ENCODE measurements at regions not wholly inside any gene's neighbourhood (a gene's known extent, or its start where the extent isn't known, plus 50 kb on each side); places are given as distances from the start of the nearest gene placed in this dataset.
"Not testable (repeated sequence)": the region's sequence is repeated elsewhere in the genome, so short reads cannot be mapped to it uniquely, and the experiment has no call there.

DNA sequence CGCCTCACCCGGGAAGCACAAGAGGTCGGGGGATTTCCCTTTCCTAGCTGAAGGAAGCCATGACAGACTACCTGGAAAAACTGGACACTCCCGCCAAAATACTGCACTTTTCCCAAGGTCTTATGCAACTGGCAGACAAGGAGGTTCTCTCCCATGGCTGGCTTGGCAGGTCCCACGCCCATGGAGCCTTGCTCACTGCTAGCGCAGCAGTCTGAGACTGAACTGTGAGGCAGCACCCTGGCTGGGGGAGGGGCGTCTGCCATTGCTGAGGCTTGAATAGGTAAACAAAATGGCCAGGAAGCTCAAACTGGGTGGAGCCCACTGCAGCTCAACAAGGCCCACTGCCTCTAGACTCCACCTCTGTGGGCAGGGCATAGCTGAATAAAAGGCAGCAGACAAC is 92.1 kb downstream of the C4BPA start:
- H2BK5ac ChIP-seq (ENCODE audit: low read depth, low read length, poor library complexity, severe bottlenecking); H3K27me3 ChIP-seq (ENCODE audit: control insufficient read depth in 1 of 2, insufficient read depth in 1 of 2, low read length in 2 of 2); H2BK15ac ChIP-seq (ENCODE audit: low read depth, poor library complexity, severe bottlenecking); H4K91ac ChIP-seq (ENCODE audit: low read length); H2AFZ ChIP-seq (ENCODE audit: low read depth, low read length); H2AK5ac ChIP-seq (ENCODE audit: low read length, severe bottlenecking); H3K4ac ChIP-seq (ENCODE audit: low read depth in 1 of 2, low read length in 2 of 2); H3K23ac ChIP-seq (ENCODE audit: low read length in 2 of 2); H3K4me2 ChIP-seq (ENCODE audit: low read length, poor library complexity, severe bottlenecking); H2BK12ac ChIP-seq (ENCODE audit: low read length in 2 of 2); H3K18ac ChIP-seq (ENCODE audit: low read depth in 1 of 2, low read length in 2 of 2); H3K9ac ChIP-seq (ENCODE audit: low read length); DNase-seq; H4K8ac ChIP-seq (ENCODE audit: low read length); H3K36me3 ChIP-seq (ENCODE audit: control insufficient read depth in 1 of 2, insufficient read depth in 2 of 2, low read depth in 1 of 2, low read length in 2 of 2); H2BK120ac ChIP-seq (ENCODE audit: low read depth, low read length); H3K14ac ChIP-seq (ENCODE audit: low read length in 2 of 2); H3K4me1 ChIP-seq (ENCODE audit: control insufficient read depth, insufficient read depth, low read depth, low read length); H3K79me1 ChIP-seq (replicated peaks; ENCODE audit: low read length, poor library complexity, severe bottlenecking); H3K9me3 ChIP-seq (ENCODE audit: control insufficient read depth, low read length); H3K27ac ChIP-seq (ENCODE audit: low read length, poor library complexity, severe bottlenecking); H3K4me3 ChIP-seq (ENCODE audit: insufficient read depth in 1 of 2, low read depth in 1 of 2, low read length in 2 of 2): not testable (repeated sequence)
- 85% methylated on average over 7 of the region's 7 CpGs for WGBS

GRCh38 chr1:207201534-207201933 is 97.5 kb downstream of the C4BPA start:
- not testable (repeated sequence) for H3K18ac ChIP-seq (ENCODE audit: low read depth in 1 of 2, low read length in 2 of 2); H2AK5ac ChIP-seq (ENCODE audit: low read length, severe bottlenecking); H4K91ac ChIP-seq (ENCODE audit: low read length); H3K9ac ChIP-seq (ENCODE audit: low read length); H3K79me1 ChIP-seq (replicated peaks; ENCODE audit: low read length, poor library complexity, severe bottlenecking); DNase-seq; H2BK5ac ChIP-seq (ENCODE audit: low read depth, low read length, poor library complexity, severe bottlenecking); H3K27me3 ChIP-seq (ENCODE audit: control insufficient read depth in 1 of 2, insufficient read depth in 1 of 2, low read length in 2 of 2); H2AFZ ChIP-seq (ENCODE audit: low read depth, low read length); H3K4ac ChIP-seq (ENCODE audit: low read depth in 1 of 2, low read length in 2 of 2); H4K8ac ChIP-seq (ENCODE audit: low read length); H3K4me2 ChIP-seq (ENCODE audit: low read length, poor library complexity, severe bottlenecking); H3K14ac ChIP-seq (ENCODE audit: low read length in 2 of 2); H3K36me3 ChIP-seq (ENCODE audit: control insufficient read depth in 1 of 2, insufficient read depth in 2 of 2, low read depth in 1 of 2, low read length in 2 of 2); H2BK15ac ChIP-seq (ENCODE audit: low read depth, poor library complexity, severe bottlenecking); H3K9me3 ChIP-seq (ENCODE audit: control insufficient read depth, low read length); H2BK12ac ChIP-seq (ENCODE audit: low read length in 2 of 2); H2BK120ac ChIP-seq (ENCODE audit: low read depth, low read length); H3K4me3 ChIP-seq (ENCODE audit: insufficient read depth in 1 of 2, low read depth in 1 of 2, low read length in 2 of 2); H3K23ac ChIP-seq (ENCODE audit: low read length in 2 of 2); H3K4me1 ChIP-seq (ENCODE audit: control insufficient read depth, insufficient read depth, low read depth, low read length); H3K27ac ChIP-seq (ENCODE audit: low read length, poor library complexity, severe bottlenecking)
- WGBS = 90% methylated on average over 2 of the region's 3 CpGs

DNA sequence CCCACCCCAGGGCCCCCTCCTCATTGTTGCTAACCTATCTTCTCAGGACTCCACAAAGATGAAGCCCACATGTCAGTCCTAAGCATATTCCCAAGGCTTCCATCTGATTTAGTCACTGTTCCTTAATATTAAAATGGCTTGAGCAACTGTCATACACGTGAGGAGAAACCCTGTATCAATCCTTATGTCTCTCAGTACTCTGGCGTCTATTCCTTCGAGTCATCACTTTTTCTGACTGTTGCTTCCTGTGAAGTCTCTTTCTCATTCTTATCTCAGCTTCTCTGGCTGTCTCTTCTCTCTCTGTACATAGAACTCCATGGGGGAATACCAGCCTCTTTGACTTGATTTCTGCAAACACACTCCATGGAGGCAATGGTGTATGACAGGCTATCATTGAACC is 98.4 kb downstream of the C4BPA start:
- H3K23ac ChIP-seq (ENCODE audit: low read length in 2 of 2) = no peak overlapping the region
- no peak overlapping the region for H3K9ac ChIP-seq (ENCODE audit: low read length)
- no peak for DNase-seq
- H3K36me3 ChIP-seq (ENCODE audit: control insufficient read depth in 1 of 2, insufficient read depth in 2 of 2, low read depth in 1 of 2, low read length in 2 of 2) = no peaks in the 10 kb centered on the region
- H3K18ac ChIP-seq (ENCODE audit: low read depth in 1 of 2, low read length in 2 of 2) = no peak overlapping the region
- H3K9me3 ChIP-seq (ENCODE audit: control insufficient read depth, low read length) = peaks cover 5% of the 10 kb centered on the region
- no peaks in the 10 kb centered on the region for H3K4me1 ChIP-seq (ENCODE audit: control insufficient read depth, insufficient read depth, low read depth, low read length)
- H2AFZ ChIP-seq (ENCODE audit: low read depth, low read length) = no peak overlapping the region
- H2AK5ac ChIP-seq (ENCODE audit: low read length, severe bottlenecking) = no peak overlapping the region
- 74% methylated on average over 3 of the region's 3 CpGs for WGBS
- no peak overlapping the region for H2BK12ac ChIP-seq (ENCODE audit: low read length in 2 of 2)
- H4K91ac ChIP-seq (ENCODE audit: low read length) = no peak overlapping the region
- H3K79me1 ChIP-seq (replicated peaks; ENCODE audit: low read length, poor library complexity, severe bottlenecking) = no peaks in the 10 kb centered on the region
- no peak overlapping the region for H3K4ac ChIP-seq (ENCODE audit: low read depth in 1 of 2, low read length in 2 of 2)
- no peak overlapping the region for H3K14ac ChIP-seq (ENCODE audit: low read length in 2 of 2)
- H4K8ac ChIP-seq (ENCODE audit: low read length) = no peak overlapping the region
- no peak overlapping the region for H2BK120ac ChIP-seq (ENCODE audit: low read depth, low read length)
- H2BK15ac ChIP-seq (ENCODE audit: low read depth, poor library complexity, severe bottlenecking) = no peak overlapping the region
- H3K27me3 ChIP-seq (ENCODE audit: control insufficient read depth in 1 of 2, insufficient read depth in 1 of 2, low read length in 2 of 2) = no peaks in the 10 kb centered on the region
- no peak overlapping the region for H3K4me2 ChIP-seq (ENCODE audit: low read length, poor library complexity, severe bottlenecking)
- H3K27ac ChIP-seq (ENCODE audit: low read length, poor library complexity, severe bottlenecking) = no peak overlapping the region
- no peak overlapping the region for H2BK5ac ChIP-seq (ENCODE audit: low read depth, low read length, poor library complexity, severe bottlenecking)
- no peak overlapping the region for H3K4me3 ChIP-seq (ENCODE audit: insufficient read depth in 1 of 2, low read depth in 1 of 2, low read length in 2 of 2)

- DNase-seq = no peak
- no peak overlapping the region for H4K91ac ChIP-seq (ENCODE audit: low read length)
- H3K4ac ChIP-seq (ENCODE audit: low read depth in 1 of 2, low read length in 2 of 2) = no peak overlapping the region
- no peak overlapping the region for H3K23ac ChIP-seq (ENCODE audit: low read length in 2 of 2)
- 59% methylated on average over 1 of the region's 1 CpG for WGBS
- no peak overlapping the region for H2BK15ac ChIP-seq (ENCODE audit: low read depth, poor library complexity, severe bottlenecking)
- peaks cover 5% of the 10 kb centered on the region for H3K9me3 ChIP-seq (ENCODE audit: control insufficient read depth, low read length)
- no peak overlapping the region for H3K14ac ChIP-seq (ENCODE audit: low read length in 2 of 2)
- H3K4me3 ChIP-seq (ENCODE audit: insufficient read depth in 1 of 2, low read depth in 1 of 2, low read length in 2 of 2) = no peak overlapping the region
- H3K36me3 ChIP-seq (ENCODE audit: control insufficient read depth in 1 of 2, insufficient read depth in 2 of 2, low read depth in 1 of 2, low read length in 2 of 2) = no peaks in the 10 kb centered on the region
- no peak overlapping the region for H3K4me2 ChIP-seq (ENCODE audit: low read length, poor library complexity, severe bottlenecking)
- H4K8ac ChIP-seq (ENCODE audit: low read length) = no peak overlapping the region
- no peaks in the 10 kb centered on the region for H3K4me1 ChIP-seq (ENCODE audit: control insufficient read depth, insufficient read depth, low read depth, low read length)
- H3K27ac ChIP-seq (ENCODE audit: low read length, poor library complexity, severe bottlenecking) = no peak overlapping the region
- no peak overlapping the region for H3K9ac ChIP-seq (ENCODE audit: low read length)
- no peak overlapping the region for H2AK5ac ChIP-seq (ENCODE audit: low read length, severe bottlenecking)
- no peak overlapping the region for H3K18ac ChIP-seq (ENCODE audit: low read depth in 1 of 2, low read length in 2 of 2)
- no peak overlapping the region for H2AFZ ChIP-seq (ENCODE audit: low read depth, low read length)
- no peaks in the 10 kb centered on the region for H3K27me3 ChIP-seq (ENCODE audit: control insufficient read depth in 1 of 2, insufficient read depth in 1 of 2, low read length in 2 of 2)
- no peak overlapping the region for H2BK5ac ChIP-seq (ENCODE audit: low read depth, low read length, poor library complexity, severe bottlenecking)
- H2BK12ac ChIP-seq (ENCODE audit: low read length in 2 of 2) = no peak overlapping the region
- no peaks in the 10 kb centered on the region for H3K79me1 ChIP-seq (replicated peaks; ENCODE audit: low read length, poor library complexity, severe bottlenecking)
- no peak overlapping the region for H2BK120ac ChIP-seq (ENCODE audit: low read depth, low read length)
These were observed 99.5 kb downstream of the C4BPA start for GRCh38 chr1:207203541-207203940.

Measured in mesenchymal stem cell (in vitro differentiated cells and primary cell).